Neural crest cell (in vitro differentiated cells): ENCODE measurements at regions not wholly inside any gene's neighbourhood (a gene's known extent, or its start where the extent isn't known, plus 50 kb on each side); places are given as distances from the start of the nearest gene placed in this dataset.

Source experiments
- DNase-seq: peaks from one replicate; pipeline ENCODE4 v3.0.0; 2021; ENCODE audit warnings: low read depth, mixed read lengths, low spot score
- H3K27ac Mint-ChIP-seq: one replicate; pipeline ENCODE4 v1.8.0; 2021; ENCODE audit warnings: mild to moderate bottlenecking, mixed read lengths; ENCODE audit not compliant: unreplicated experiment
- H3K27me3 Mint-ChIP-seq: 2 replicates; pipeline ENCODE4 v1.8.0; 2021; ENCODE audit warnings: low read depth, mild to moderate bottlenecking, mixed read lengths
- H3K36me3 Mint-ChIP-seq: 2 replicates; pipeline ENCODE4 v1.8.0; 2021; ENCODE audit warnings: low read depth, mild to moderate bottlenecking, mixed read lengths
- H3K4me1 Mint-ChIP-seq: 2 replicates; pipeline ENCODE4 v1.8.0; 2021; ENCODE audit warnings: mixed read lengths
- H3K4me3 Mint-ChIP-seq: one replicate; pipeline ENCODE4 v1.8.0; 2021; ENCODE audit warnings: mild to moderate bottlenecking, mixed read lengths
- H3K9me3 Mint-ChIP-seq: 2 replicates; pipeline ENCODE4 v1.8.0; 2021; ENCODE audit warnings: mixed read lengths
- TF ChIP-seq, protein P1 (sequence below): fragments of 200-600 bp; sonication (generic); conservative IDR thresholded peaks from 2 replicates; pipeline ENCODE4 v1.5.0; 2021; ENCODE audit warnings: antibody characterized with exemption, mild to moderate bottlenecking

DNA sequence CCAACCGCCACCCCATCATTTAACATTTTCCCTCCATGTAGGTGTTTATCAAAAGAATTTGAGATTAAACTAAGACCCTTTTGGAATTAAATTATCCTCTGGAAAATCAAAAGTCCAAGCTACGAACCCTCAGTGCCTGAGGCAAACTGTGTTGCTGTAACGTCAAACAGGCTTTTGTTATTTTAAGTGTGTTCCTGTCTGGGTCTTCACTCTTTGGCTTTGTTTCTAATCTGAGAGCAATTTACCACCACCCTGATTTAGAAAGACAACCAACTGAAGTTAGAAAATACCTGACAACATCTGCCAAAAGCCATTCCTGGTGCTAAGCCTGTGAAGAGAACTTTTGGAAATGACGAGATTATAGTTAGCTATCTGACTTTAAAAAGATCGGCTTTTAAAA lies 199.9 kb downstream of the DIRAS2 start:
- no peak overlapping the region for H3K27ac Mint-ChIP-seq
- H3K36me3 Mint-ChIP-seq = peaks cover 6% of the 10 kb centered on the region
- peaks cover 4% of the 10 kb centered on the region for H3K9me3 Mint-ChIP-seq
- TF ChIP-seq, protein P1, sequence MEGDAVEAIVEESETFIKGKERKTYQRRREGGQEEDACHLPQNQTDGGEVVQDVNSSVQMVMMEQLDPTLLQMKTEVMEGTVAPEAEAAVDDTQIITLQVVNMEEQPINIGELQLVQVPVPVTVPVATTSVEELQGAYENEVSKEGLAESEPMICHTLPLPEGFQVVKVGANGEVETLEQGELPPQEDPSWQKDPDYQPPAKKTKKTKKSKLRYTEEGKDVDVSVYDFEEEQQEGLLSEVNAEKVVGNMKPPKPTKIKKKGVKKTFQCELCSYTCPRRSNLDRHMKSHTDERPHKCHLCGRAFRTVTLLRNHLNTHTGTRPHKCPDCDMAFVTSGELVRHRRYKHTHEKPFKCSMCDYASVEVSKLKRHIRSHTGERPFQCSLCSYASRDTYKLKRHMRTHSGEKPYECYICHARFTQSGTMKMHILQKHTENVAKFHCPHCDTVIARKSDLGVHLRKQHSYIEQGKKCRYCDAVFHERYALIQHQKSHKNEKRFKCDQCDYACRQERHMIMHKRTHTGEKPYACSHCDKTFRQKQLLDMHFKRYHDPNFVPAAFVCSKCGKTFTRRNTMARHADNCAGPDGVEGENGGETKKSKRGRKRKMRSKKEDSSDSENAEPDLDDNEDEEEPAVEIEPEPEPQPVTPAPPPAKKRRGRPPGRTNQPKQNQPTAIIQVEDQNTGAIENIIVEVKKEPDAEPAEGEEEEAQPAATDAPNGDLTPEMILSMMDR = no peak
- no peak overlapping the region for H3K4me3 Mint-ChIP-seq
- H3K4me1 Mint-ChIP-seq = peaks cover 17% of the 10 kb centered on the region
- no peak for DNase-seq
- peaks cover 32% of the 10 kb centered on the region for H3K27me3 Mint-ChIP-seq

DNA sequence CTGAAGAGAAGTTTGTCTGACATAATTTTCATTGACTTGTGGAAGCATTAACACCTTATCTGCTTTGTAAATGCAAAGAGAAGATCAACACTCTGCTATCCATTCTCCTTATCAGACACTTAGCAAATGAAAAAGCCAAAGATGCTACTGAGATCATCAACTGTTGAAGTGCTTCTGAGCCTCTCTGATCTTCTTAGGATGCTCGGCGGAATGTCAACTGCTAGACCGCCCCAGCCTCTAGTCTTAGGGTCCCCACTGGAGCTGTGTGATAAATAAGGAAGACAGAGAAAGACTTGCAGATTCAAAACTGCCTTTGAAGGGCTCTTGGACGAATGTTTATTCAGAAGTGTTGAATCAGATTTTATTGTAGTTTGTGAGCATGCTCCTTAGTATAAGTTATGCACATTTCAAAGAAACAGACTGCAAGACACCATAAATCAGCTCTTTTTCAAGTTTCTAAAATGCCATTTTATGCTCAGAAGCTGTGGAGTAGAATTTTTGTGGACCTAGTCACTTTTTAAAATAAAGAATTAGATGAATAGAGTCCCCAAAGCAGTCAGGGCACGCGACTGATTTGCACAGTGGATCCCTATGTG lies 197.9 kb downstream of the DIRAS2 start:
- Mint-ChIP-seq H3K36me3 (peaks cover 4% of the 10 kb centered on the region), H3K4me3 (no peak overlapping the region), H3K27me3 (peaks cover 34% of the 10 kb centered on the region), H3K4me1 (peaks cover 17% of the 10 kb centered on the region), H3K9me3 (peaks cover 4% of the 10 kb centered on the region), H3K27ac (no peak overlapping the region)
- TF ChIP-seq, protein P1 = no peak
- DNase-seq = no peak

DNA sequence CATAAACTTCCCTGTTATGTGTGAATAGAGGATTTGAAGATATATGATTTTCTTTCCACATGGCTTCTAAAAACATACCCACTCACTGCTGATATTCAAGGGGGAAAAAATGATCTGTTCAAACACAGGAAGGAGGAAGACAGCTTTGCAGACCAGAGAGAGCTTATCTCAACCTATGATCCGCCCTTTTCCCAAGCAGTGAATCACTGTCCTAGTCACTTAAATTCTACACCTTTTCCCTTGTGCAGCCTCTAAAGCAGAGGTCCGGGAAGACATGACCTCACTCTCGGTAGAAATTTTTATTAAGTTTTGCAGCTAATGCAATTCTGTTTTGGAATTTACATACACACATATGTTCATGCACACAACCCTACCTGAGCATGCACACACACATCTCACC lies 197.2 kb downstream of the DIRAS2 start:
- no peak for DNase-seq
- Mint-ChIP-seq H3K36me3 (peaks cover 4% of the 10 kb centered on the region), H3K9me3 (peaks cover 4% of the 10 kb centered on the region), H3K27ac (no peak overlapping the region), H3K4me3 (no peak overlapping the region), H3K4me1 (peaks cover 17% of the 10 kb centered on the region), H3K27me3 (peaks cover 34% of the 10 kb centered on the region)
- TF ChIP-seq, protein P1 = no peak

DNA sequence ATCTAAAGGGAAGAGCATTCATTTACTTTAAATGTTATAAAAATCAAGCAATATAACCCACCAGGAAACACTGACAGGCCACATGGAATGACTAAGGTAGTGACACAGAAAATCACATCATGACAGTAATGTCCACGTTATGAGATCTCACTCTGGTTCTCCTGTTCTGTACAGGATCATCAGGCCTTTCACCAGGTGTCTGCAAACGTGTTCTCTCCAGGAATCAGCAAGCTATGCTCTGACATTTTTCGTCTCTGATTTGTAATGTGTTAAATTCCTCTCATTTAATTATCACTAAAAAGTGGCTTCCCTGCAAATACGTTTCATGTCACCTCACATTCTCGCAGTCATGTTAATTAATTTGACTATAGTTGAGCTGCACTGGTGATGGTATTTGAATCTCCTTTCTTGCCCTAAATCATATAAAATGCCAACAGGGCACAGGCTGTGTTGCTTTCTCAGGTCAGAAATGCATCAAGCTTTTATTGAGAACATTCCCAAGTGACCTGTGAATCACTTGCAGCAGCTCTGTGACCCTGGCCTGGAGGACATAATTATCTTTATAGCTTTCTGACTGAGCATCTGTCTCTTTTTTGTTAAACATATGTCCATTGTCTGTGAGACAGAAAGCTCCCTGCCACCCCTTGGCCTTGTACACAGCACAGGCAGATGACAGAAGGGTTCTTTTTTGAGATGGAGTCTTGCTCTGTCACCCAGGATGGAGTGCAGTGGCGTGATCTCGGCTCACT lies 196.2 kb downstream of the DIRAS2 start:
- TF ChIP-seq, protein P1 = no peak
- Mint-ChIP-seq H3K36me3 (peaks cover 4% of the 10 kb centered on the region), H3K9me3 (peaks cover 4% of the 10 kb centered on the region), H3K27me3 (peaks cover 29% of the 10 kb centered on the region), H3K4me1 (peaks cover 17% of the 10 kb centered on the region), H3K27ac (no peak overlapping the region), H3K4me3 (no peak overlapping the region)
- no peak for DNase-seq

DNA sequence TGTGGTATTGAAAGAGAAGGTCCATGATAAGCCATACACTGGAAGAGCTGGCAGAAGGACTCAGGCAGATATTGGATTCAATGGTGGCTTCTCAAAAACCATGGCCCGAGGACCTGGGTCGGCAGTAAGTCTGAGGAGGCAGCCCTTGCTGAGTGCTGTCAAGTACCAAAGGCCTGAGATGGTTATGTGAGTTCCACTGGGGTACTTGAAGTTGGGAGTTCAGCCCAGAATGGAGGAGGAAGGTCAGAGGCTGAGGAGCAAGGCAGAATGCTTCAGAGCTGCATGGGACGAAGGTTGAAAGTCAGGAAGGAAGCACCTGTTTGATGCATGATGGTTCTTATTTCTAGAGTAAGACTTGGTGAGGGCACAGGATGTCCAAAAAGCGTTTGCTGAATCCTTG lies 194.9 kb downstream of the DIRAS2 start:
- TF ChIP-seq, protein P1 = no peak
- Mint-ChIP-seq H3K36me3 (peaks cover 4% of the 10 kb centered on the region), H3K4me3 (no peak overlapping the region), H3K9me3 (peaks cover 4% of the 10 kb centered on the region), H3K27me3 (peaks cover 21% of the 10 kb centered on the region), H3K4me1 (peaks cover 10% of the 10 kb centered on the region), H3K27ac (no peak overlapping the region)
- no peak for DNase-seq
